SK-N-SH treated with all-trans-retinoic acid at 6 μM for 48 hours (cell line): ENCODE measurements at regions not wholly inside any gene's neighbourhood (a gene's known extent, or its start where the extent isn't known, plus 50 kb on each side); places are given as distances from the start of the nearest gene placed in this dataset.

Experiments
- ARNTL ChIP-seq: fragments of 450-650 bp; formaldehyde crosslinking; IDR thresholded peaks from 2 replicates; pipeline ENCODE4 v1.5.0; 2020; ENCODE audit warnings: low read depth, mild to moderate bottlenecking, moderate library complexity, borderline replicate concordance
- BACH2 ChIP-seq: fragments of 250-450 bp; sonication (Bioruptor Pico); IDR thresholded peaks from 2 replicates; pipeline ENCODE4 v1.9.0; 2021; ENCODE audit warnings: mild to moderate bottlenecking, borderline replicate concordance
- CREB5 ChIP-seq: fragments of 250-450 bp; sonication (Bioruptor Pico); IDR thresholded peaks from 2 replicates; pipeline ENCODE4 v1.5.1; 2020; ENCODE audit warnings: low read depth, mild to moderate bottlenecking, moderate library complexity
- CSDC2 ChIP-seq: fragments of 250-450 bp; sonication (Bioruptor Pico); IDR thresholded peaks from 2 replicates; pipeline ENCODE4 v1.5.0; 2020; ENCODE audit warnings: mild to moderate bottlenecking, moderate library complexity
- GLIS3 ChIP-seq: fragments of 250-450 bp; sonication (Bioruptor Pico); IDR thresholded peaks from 2 replicates; pipeline ENCODE4 v1.5.0; 2020; ENCODE audit warnings: mild to moderate bottlenecking, moderate library complexity
- ISL1 ChIP-seq: fragments of 250-450 bp; sonication (Bioruptor Pico); IDR thresholded peaks from 2 replicates; pipeline ENCODE4 v2.1.2; 2022; ENCODE audit warnings: mild to moderate bottlenecking, moderate library complexity
- OSR1 ChIP-seq: fragments of 250-450 bp; sonication (Bioruptor Pico); IDR thresholded peaks from 2 replicates; pipeline ENCODE4 v1.8.0; 2022; ENCODE audit warnings: moderate library complexity, mild to moderate bottlenecking, inconsistent platforms
- PATZ1 ChIP-seq: fragments of 250-450 bp; sonication (Bioruptor Pico); IDR thresholded peaks from 2 replicates; pipeline ENCODE4 v1.8.0; 2020; ENCODE audit warnings: mild to moderate bottlenecking, moderate library complexity, borderline replicate concordance
- RARB ChIP-seq: fragments of 250-450 bp; sonication (Bioruptor Pico); IDR thresholded peaks from 2 replicates; pipeline ENCODE4 v1.8.0; 2021; ENCODE audit warnings: mild to moderate bottlenecking, moderate library complexity
- TCF4 ChIP-seq: fragments of 250-450 bp; sonication (Bioruptor Pico); IDR thresholded peaks from 2 replicates; pipeline ENCODE4 v1.8.0; 2021; ENCODE audit warnings: mild to moderate bottlenecking, moderate library complexity, borderline replicate concordance
- TOX ChIP-seq: fragments of 250-450 bp; sonication (Bioruptor Pico); IDR thresholded peaks from 2 replicates; pipeline ENCODE4 v1.8.0; 2021; ENCODE audit warnings: mild to moderate bottlenecking, moderate library complexity, borderline replicate concordance
- ZFP3 ChIP-seq: fragments of 250-450 bp; sonication (Bioruptor Pico); IDR thresholded peaks from 2 replicates; pipeline ENCODE4 v1.5.0; 2020; ENCODE audit warnings: mild to moderate bottlenecking, moderate library complexity
- ZNF565 ChIP-seq: fragments of 450-650 bp; formaldehyde crosslinking; conservative IDR thresholded peaks from 2 replicates; pipeline ENCODE4 v1.5.0; 2020; ENCODE audit warnings: low read depth, mild to moderate bottlenecking, moderate library complexity
- ZNF8 ChIP-seq: fragments of 450-650 bp; formaldehyde crosslinking; IDR thresholded peaks from 2 replicates; pipeline ENCODE4 v1.5.0; 2020; ENCODE audit warnings: mild to moderate bottlenecking, moderate library complexity

DNA sequence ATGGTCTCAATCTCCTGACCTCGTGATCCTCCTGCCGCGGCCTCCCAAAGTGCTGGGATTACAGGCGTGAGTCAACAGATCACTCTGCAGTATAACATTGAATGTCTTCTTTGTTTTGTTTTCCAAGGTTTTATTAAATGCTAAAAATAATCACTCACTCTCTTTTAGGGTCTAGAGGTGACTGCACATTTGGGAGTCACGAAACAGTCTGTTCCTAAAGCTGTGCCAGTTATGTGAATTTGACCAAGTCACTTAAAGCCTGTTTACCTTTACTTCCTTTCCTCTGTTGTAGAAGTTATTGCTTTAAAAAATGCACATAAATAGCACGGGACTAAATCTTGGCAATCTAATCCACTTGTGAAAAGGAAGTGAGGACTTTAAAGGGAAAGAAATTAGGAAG, 304.9 kb upstream of the PTGER4 start:
- TF ChIP-seq ARNTL (CRISPR knock-in tag) = no peak
- TF ChIP-seq CSDC2 (CRISPR knock-in tag) = no peak
- TF ChIP-seq ISL1 (CRISPR knock-in tag) = no peak
- no peak for TF ChIP-seq PATZ1
- TF ChIP-seq TOX (CRISPR knock-in tag) = no peak
- TF ChIP-seq ZNF8 (CRISPR knock-in tag) = no peak
- no peak for TF ChIP-seq ZFP3
- no peak for TF ChIP-seq TCF4 (CRISPR knock-in tag)
- TF ChIP-seq ZNF565 (CRISPR knock-in tag) = no peak
- no peak for TF ChIP-seq GLIS3 (CRISPR knock-in tag)
- TF ChIP-seq BACH2 (CRISPR knock-in tag) = no peak
- no peak for TF ChIP-seq RARB (CRISPR knock-in tag)
- TF ChIP-seq OSR1 (CRISPR knock-in tag) = no peak
- TF ChIP-seq CREB5 (CRISPR knock-in tag) = no peak
